ENCODE measurements at regions not wholly inside any gene's neighbourhood (a gene's known extent, or its start where the extent isn't known, plus 50 kb on each side); places are given as distances from the start of the nearest gene placed in this dataset.

- no peak for TF ChIP-seq POLR3G (IDR thresholded peaks at IDR 0.05; ENCODE audit: extremely low read depth, insufficient read length, insufficient replicate concordance)
- TF ChIP-seq ZNF512 (tag; IDR thresholded peaks at IDR 0.05): no peak
- no peak for TF ChIP-seq ZBTB8A (IDR thresholded peaks at IDR 0.05; ENCODE audit: partially characterized antibody)
- no peak for TF ChIP-seq PBX2 (CRISPR knock-in tag; IDR thresholded peaks at IDR 0.05; ENCODE audit: low read depth)
- TF ChIP-seq PBX2 (tag; conservative IDR thresholded peaks at IDR 0.05; ENCODE audit: low read depth): no peak
- TF ChIP-seq ZNF407 (IDR thresholded peaks at IDR 0.05; ENCODE audit: low read depth): no peak
- TF ChIP-seq ZNF445 (CRISPR knock-in tag; IDR thresholded peaks at IDR 0.05; ENCODE audit: low read depth): no peak
- no peak for TF ChIP-seq CAMTA2 (CRISPR knock-in tag; conservative IDR thresholded peaks at IDR 0.05)
- no peak for TF ChIP-seq POLR2A (conservative IDR thresholded peaks at IDR 0.05)
- no peak for TF ChIP-seq CREB5 (CRISPR knock-in tag; IDR thresholded peaks at IDR 0.05)
- no peak for TF ChIP-seq PCBP2 (IDR thresholded peaks at IDR 0.05; ENCODE audit: low read depth, low read length, poor library complexity, severe bottlenecking)
These were observed 317.7 kb downstream of the LRRC70 start for GRCh38 chr5:62896121-62896893.

Measured in K562 (cell line).